ENCODE measurements at regions not wholly inside any gene's neighbourhood (a gene's known extent, or its start where the extent isn't known, plus 50 kb on each side); places are given as distances from the start of the nearest gene placed in this dataset.

- TF ChIP-seq, protein P1, sequence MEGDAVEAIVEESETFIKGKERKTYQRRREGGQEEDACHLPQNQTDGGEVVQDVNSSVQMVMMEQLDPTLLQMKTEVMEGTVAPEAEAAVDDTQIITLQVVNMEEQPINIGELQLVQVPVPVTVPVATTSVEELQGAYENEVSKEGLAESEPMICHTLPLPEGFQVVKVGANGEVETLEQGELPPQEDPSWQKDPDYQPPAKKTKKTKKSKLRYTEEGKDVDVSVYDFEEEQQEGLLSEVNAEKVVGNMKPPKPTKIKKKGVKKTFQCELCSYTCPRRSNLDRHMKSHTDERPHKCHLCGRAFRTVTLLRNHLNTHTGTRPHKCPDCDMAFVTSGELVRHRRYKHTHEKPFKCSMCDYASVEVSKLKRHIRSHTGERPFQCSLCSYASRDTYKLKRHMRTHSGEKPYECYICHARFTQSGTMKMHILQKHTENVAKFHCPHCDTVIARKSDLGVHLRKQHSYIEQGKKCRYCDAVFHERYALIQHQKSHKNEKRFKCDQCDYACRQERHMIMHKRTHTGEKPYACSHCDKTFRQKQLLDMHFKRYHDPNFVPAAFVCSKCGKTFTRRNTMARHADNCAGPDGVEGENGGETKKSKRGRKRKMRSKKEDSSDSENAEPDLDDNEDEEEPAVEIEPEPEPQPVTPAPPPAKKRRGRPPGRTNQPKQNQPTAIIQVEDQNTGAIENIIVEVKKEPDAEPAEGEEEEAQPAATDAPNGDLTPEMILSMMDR (IDR thresholded peaks at IDR 0.05): no peak
- TF ChIP-seq POLR2A (IDR thresholded peaks at IDR 0.05) (no peak), EP300 (IDR thresholded peaks at IDR 0.05) (no peak)
Measured at GRCh38 chr5:12586406-12586805, 682.2 kb upstream of the CTNND2 start.
